GM21360 (cell line): ENCODE measurements at regions not wholly inside any gene's neighbourhood (a gene's known extent, or its start where the extent isn't known, plus 50 kb on each side); places are given as distances from the start of the nearest gene placed in this dataset.
"Not testable (repeated sequence)": the region's sequence is repeated elsewhere in the genome, so short reads cannot be mapped to it uniquely, and the experiment has no call there.

ENCODE experiments used
- ATAC-seq: cut with Tn5 transposase; IDR thresholded peaks from one replicate; pipeline ENCODE4 v1.9.1; 2021; ENCODE audit warnings: mild to moderate bottlenecking, moderate library complexity; ENCODE audit not compliant: unreplicated experiment

GRCh38 chrX:52261125-52261462 is 76.4 kb downstream of the MAGED4 start:
- no peak for ATAC-seq

- ATAC-seq = peak; percentile 97
Measured at GRCh38 chrX:52261463-52262194, 76.9 kb downstream of the MAGED4 start.

- no peak for ATAC-seq
Measured at GRCh38 chrX:52262195-52262546, 77.5 kb downstream of the MAGED4 start.

GRCh38 chrX:52263417-52263816 is 78.7 kb downstream of the MAGED4 start:
- no peak for ATAC-seq

- ATAC-seq = no peak
Measured at GRCh38 chrX:52265713-52266112, 81.0 kb downstream of the MAGED4 start.

GRCh38 chrX:52268502-52268901 is 83.8 kb downstream of the MAGED4 start:
- not testable (repeated sequence) for ATAC-seq

- no peak for ATAC-seq
Measured at GRCh38 chrX:52270453-52271116, 85.9 kb downstream of the MAGED4 start.

GRCh38 chrX:52271206-52271605 is 86.5 kb downstream of the MAGED4 start:
- ATAC-seq = no peak

GRCh38 chrX:52277666-52278065 is 91.2 kb upstream of the XAGE2 start:
- ATAC-seq = no peak

GRCh38 chrX:52280812-52281211 is 88.0 kb upstream of the XAGE2 start:
- ATAC-seq = no peak

GRCh38 chrX:52284865-52285264 is 84.0 kb upstream of the XAGE2 start:
- ATAC-seq = no peak

- not testable (repeated sequence) for ATAC-seq
Measured at GRCh38 chrX:52298968-52299367, 69.9 kb upstream of the XAGE2 start.

- ATAC-seq = not testable (repeated sequence)
Measured at GRCh38 chrX:52308532-52308931, 60.3 kb upstream of the XAGE2 start.
